H9 (cell line): ENCODE measurements at regions not wholly inside any gene's neighbourhood (a gene's known extent, or its start where the extent isn't known, plus 50 kb on each side); places are given as distances from the start of the nearest gene placed in this dataset.

Experiments used
- DNase-seq: peaks from one replicate; pipeline ENCODE4 v3.0.0-alpha.2; 2017
- H2AFZ ChIP-seq: one replicate; pipeline ENCODE4 v1.6.1; 2013; ENCODE audit warnings: mild to moderate bottlenecking, low read length, control low read depth, moderate library complexity
- H2AK5ac ChIP-seq: 2 replicates; pipeline ENCODE4 v1.6.1; 2013; ENCODE audit warnings: low read length, control low read depth, mixed read lengths; ENCODE audit not compliant: insufficient read length
- H2BK120ac ChIP-seq: one replicate; pipeline ENCODE4 v1.6.1; 2013; ENCODE audit warnings: low read depth, mild to moderate bottlenecking, low read length, control low read depth, inconsistent platforms; ENCODE audit not compliant: poor library complexity, severe bottlenecking
- H2BK12ac ChIP-seq: 2 replicates; pipeline ENCODE4 v1.6.1; 2013; ENCODE audit warnings: low read length, control low read depth, mixed read lengths, low read depth; ENCODE audit not compliant: insufficient read length
- H2BK15ac ChIP-seq: 2 replicates; pipeline ENCODE4 v1.6.1; 2013; ENCODE audit warnings: low read depth, low read length, control low read depth
- H2BK20ac ChIP-seq: one replicate; pipeline ENCODE4 v1.6.1; 2013; ENCODE audit warnings: low read depth, mild to moderate bottlenecking, low read length, control low read depth, inconsistent platforms; ENCODE audit not compliant: poor library complexity, severe bottlenecking
- H2BK5ac ChIP-seq: 2 replicates; pipeline ENCODE4 v1.6.1; 2013; ENCODE audit warnings: low read length, control low read depth, mixed read lengths; ENCODE audit not compliant: insufficient read length
- H3K14ac ChIP-seq: 2 replicates; pipeline ENCODE4 v1.6.1; 2013; ENCODE audit warnings: low read length, control low read depth; ENCODE audit not compliant: insufficient read depth
- H3K18ac ChIP-seq: 2 replicates; pipeline ENCODE4 v1.6.1; 2013; ENCODE audit warnings: low read depth, mild to moderate bottlenecking, mixed read lengths, low read length, control low read depth; ENCODE audit not compliant: insufficient read length
- H3K23ac ChIP-seq: 2 replicates; pipeline ENCODE4 v1.6.1; 2013; ENCODE audit warnings: low read length, control low read depth, mixed read lengths, low read depth; ENCODE audit not compliant: insufficient read length
- H3K23me2 ChIP-seq: 2 replicates; pipeline ENCODE4 v1.6.1; 2013; ENCODE audit warnings: low read depth, mild to moderate bottlenecking, mixed read lengths, low read length, control low read depth; ENCODE audit not compliant: insufficient read length, poor library complexity, severe bottlenecking
- H3K27ac ChIP-seq: 2 replicates; pipeline ENCODE4 v1.5.1; 2013; ENCODE audit warnings: low read length, control low read depth, mixed read lengths, low read depth; ENCODE audit not compliant: insufficient read length
- H3K27me3 ChIP-seq: 2 replicates; pipeline ENCODE4 v1.6.1; 2013; ENCODE audit warnings: low read length, control low read depth, inconsistent platforms; ENCODE audit not compliant: insufficient read depth
- H3K4ac ChIP-seq: 2 replicates; pipeline ENCODE4 v1.6.1; 2013; ENCODE audit warnings: low read depth, mild to moderate bottlenecking, control low read depth, inconsistent platforms, low read length, moderate library complexity
- H3K4me1 ChIP-seq: 2 replicates; pipeline ENCODE4 v1.6.1; 2013; ENCODE audit warnings: low read length, control low read depth, inconsistent platforms; ENCODE audit not compliant: insufficient read depth
- H3K4me2 ChIP-seq: 2 replicates; pipeline ENCODE4 v1.6.1; 2013; ENCODE audit warnings: low read length, control low read depth, mixed read lengths; ENCODE audit not compliant: insufficient read length, insufficient read depth
- H3K56ac ChIP-seq: 2 replicates; pipeline ENCODE4 v1.6.1; 2013; ENCODE audit warnings: low read depth, mild to moderate bottlenecking, mixed read lengths, low read length, control low read depth; ENCODE audit not compliant: insufficient read length
- H3K79me1 ChIP-seq: 2 replicates; pipeline ENCODE4 v1.6.1; 2013; ENCODE audit warnings: low read depth, mild to moderate bottlenecking, moderate library complexity, low read length, control low read depth, inconsistent platforms; ENCODE audit not compliant: insufficient read depth, poor library complexity, severe bottlenecking
- H3K79me2 ChIP-seq: 2 replicates; pipeline ENCODE4 v1.6.1; 2013; ENCODE audit warnings: low read length, control low read depth, inconsistent platforms; ENCODE audit not compliant: insufficient read depth
- H3K9ac ChIP-seq: 2 replicates; pipeline ENCODE4 v1.6.1; 2013; ENCODE audit warnings: low read length, control low read depth, mixed read lengths; ENCODE audit not compliant: insufficient read length; ENCODE audit errors: extremely low read depth
- H3K9me3 ChIP-seq: one replicate; pipeline ENCODE4 v1.6.1; 2013; ENCODE audit warnings: low read depth, low read length, inconsistent platforms; ENCODE audit not compliant: control insufficient read depth
- H3T11ph ChIP-seq: one replicate; pipeline ENCODE4 v1.6.1; 2013; ENCODE audit warnings: mild to moderate bottlenecking, low read length, control low read depth, inconsistent platforms
- H4K20me1 ChIP-seq: one replicate; pipeline ENCODE4 v1.6.1; 2013; ENCODE audit not compliant: control insufficient read depth, insufficient read length, insufficient read depth
- H4K5ac ChIP-seq: 2 replicates; pipeline ENCODE4 v1.6.1; 2013; ENCODE audit warnings: low read depth, mild to moderate bottlenecking, mixed read lengths, low read length, control low read depth; ENCODE audit not compliant: insufficient read length
- H4K8ac ChIP-seq: replicated peaks from 2 replicates; pipeline ENCODE4 v1.6.1; 2013; ENCODE audit warnings: low read length, control low read depth, mixed read lengths, low read depth; ENCODE audit not compliant: insufficient read length
- H4K91ac ChIP-seq: 2 replicates; pipeline ENCODE4 v1.6.1; 2013; ENCODE audit warnings: low read depth, mild to moderate bottlenecking, moderate library complexity, mixed read lengths, low read length, control low read depth; ENCODE audit not compliant: insufficient read length
- H3K27ac Mint-ChIP-seq, 3 experiments: 2 replicates in 2 of 3; 3 replicates in 1 of 3; pipeline ENCODE4 v1.8.0; 2020 to 2021; ENCODE audit warnings: mixed read lengths in 3 of 3, mild to moderate bottlenecking in 1 of 3, moderate library complexity in 1 of 3
- H3K27me3 Mint-ChIP-seq: 2 replicates; pipeline ENCODE4 v1.8.0; 2021; ENCODE audit warnings: low read depth, mild to moderate bottlenecking, moderate library complexity, mixed read lengths
- H3K36me3 Mint-ChIP-seq, 3 experiments: 2 replicates in 2 of 3; 3 replicates in 1 of 3; pipeline ENCODE4 v1.8.0; 2020 to 2021; ENCODE audit warnings: low read depth in 3 of 3, mixed read lengths in 3 of 3; ENCODE audit not compliant: insufficient read depth in 1 of 3
- H3K4me1 Mint-ChIP-seq, 2 experiments: 2 replicates each; pipeline ENCODE4 v1.8.0; 2020; ENCODE audit warnings: mixed read lengths in 2 of 2
- H3K4me3 Mint-ChIP-seq, 2 experiments: 2 replicates in 1 of 2; 3 replicates in 1 of 2; pipeline ENCODE4 v1.8.0; 2020 to 2021; ENCODE audit warnings: mild to moderate bottlenecking in 2 of 2, mixed read lengths in 2 of 2, moderate library complexity in 1 of 2
- H3K9me3 Mint-ChIP-seq, 2 experiments: 2 replicates in 1 of 2; 3 replicates in 1 of 2; pipeline ENCODE4 v1.8.0; 2020; ENCODE audit warnings: mild to moderate bottlenecking in 2 of 2, mixed read lengths in 2 of 2, moderate library complexity in 1 of 2
- WGBS: extraction: QIAGEN DNeasy Blood & Tissue Kit; methylation state at CpG from one replicate; pipeline ENCODE4 v1.1.7; 2013; ENCODE audit warnings: missing lambda C conversion rate, low lambda C conversion rate, mixed read lengths; ENCODE audit not compliant: insufficient read length; ENCODE audit errors: extremely low coverage; 5-methylcytosine and 5-hydroxymethylcytosine counted together
- TF ChIP-seq, protein P1 (sequence below): fragments of 200-600 bp; sonication (generic); conservative IDR thresholded peaks from 3 replicates; pipeline ENCODE4 v1.8.0; 2021; ENCODE audit warnings: antibody characterized with exemption, mild to moderate bottlenecking

DNA sequence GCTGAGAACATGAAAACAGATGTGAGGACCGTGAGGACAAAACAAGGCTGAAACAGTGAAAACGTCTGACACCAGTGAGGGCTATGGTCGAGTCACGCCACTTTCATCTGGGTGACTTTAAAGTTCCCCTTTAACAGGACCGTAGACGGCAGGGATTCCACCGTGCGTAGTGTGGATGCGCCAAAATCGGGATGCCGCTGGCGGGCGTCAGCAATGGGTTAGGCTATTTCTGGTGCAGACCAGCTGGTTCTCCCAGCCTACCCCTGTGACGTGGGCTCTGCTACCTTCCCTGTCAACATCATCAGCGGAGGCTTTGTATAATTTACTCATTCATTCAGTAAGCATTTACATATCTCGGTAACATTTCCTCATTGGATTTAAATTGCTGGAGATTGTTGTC lies 246.6 kb upstream of the AJAP1 start:
- peaks cover 0 to 2% of the 10 kb centered on the region in 2 experiments; a peak in 1 of 5 replicates for H3K9me3 Mint-ChIP-seq
- no CpG with 5 or more reads among the region's 16 CpGs for WGBS
- no peak overlapping the region for H2AFZ ChIP-seq
- H2AK5ac ChIP-seq: no peak overlapping the region
- H3K79me1 ChIP-seq: no peaks in the 10 kb centered on the region
- H3K18ac ChIP-seq: no peak overlapping the region
- H2BK5ac ChIP-seq: no peak overlapping the region
- H3K27me3 Mint-ChIP-seq: peaks cover 4% of the 10 kb centered on the region
- no peak overlapping the region for H4K5ac ChIP-seq
- H2BK20ac ChIP-seq: no peak overlapping the region
- H3K4me1 ChIP-seq: peaks cover 6% of the 10 kb centered on the region; the same call in 1 of the 2 replicates
- no peaks in the 10 kb centered on the region for H3K23me2 ChIP-seq
- H3K27me3 ChIP-seq: no peaks in the 10 kb centered on the region
- no peak overlapping the region for H2BK120ac ChIP-seq
- H3K4ac ChIP-seq: no peak overlapping the region
- no peak for DNase-seq
- no peak overlapping the region for H2BK15ac ChIP-seq
- no peaks in the 10 kb centered on the region for H3K79me2 ChIP-seq
- H2BK12ac ChIP-seq: no peak overlapping the region
- H3T11ph ChIP-seq: no peak overlapping the region
- H3K36me3 Mint-ChIP-seq: no peaks in the 10 kb centered on the region
- no peaks in the 10 kb centered on the region for H4K20me1 ChIP-seq
- H3K4me1 Mint-ChIP-seq: peaks cover 13 to 18% of the 10 kb centered on the region in 2 experiments
- H3K56ac ChIP-seq: no peak overlapping the region
- H3K4me3 Mint-ChIP-seq: no peak overlapping the region
- no peak overlapping the region for H3K14ac ChIP-seq
- H3K23ac ChIP-seq: no peak overlapping the region
- no peak overlapping the region for H4K91ac ChIP-seq
- H3K4me2 ChIP-seq: no peak overlapping the region
- no peak overlapping the region for H3K27ac ChIP-seq
- H3K27ac Mint-ChIP-seq: peak overlapping the region in 1 of 3 experiments; percentile 28; a peak in 1 of 7 replicates
- TF ChIP-seq, protein P1, sequence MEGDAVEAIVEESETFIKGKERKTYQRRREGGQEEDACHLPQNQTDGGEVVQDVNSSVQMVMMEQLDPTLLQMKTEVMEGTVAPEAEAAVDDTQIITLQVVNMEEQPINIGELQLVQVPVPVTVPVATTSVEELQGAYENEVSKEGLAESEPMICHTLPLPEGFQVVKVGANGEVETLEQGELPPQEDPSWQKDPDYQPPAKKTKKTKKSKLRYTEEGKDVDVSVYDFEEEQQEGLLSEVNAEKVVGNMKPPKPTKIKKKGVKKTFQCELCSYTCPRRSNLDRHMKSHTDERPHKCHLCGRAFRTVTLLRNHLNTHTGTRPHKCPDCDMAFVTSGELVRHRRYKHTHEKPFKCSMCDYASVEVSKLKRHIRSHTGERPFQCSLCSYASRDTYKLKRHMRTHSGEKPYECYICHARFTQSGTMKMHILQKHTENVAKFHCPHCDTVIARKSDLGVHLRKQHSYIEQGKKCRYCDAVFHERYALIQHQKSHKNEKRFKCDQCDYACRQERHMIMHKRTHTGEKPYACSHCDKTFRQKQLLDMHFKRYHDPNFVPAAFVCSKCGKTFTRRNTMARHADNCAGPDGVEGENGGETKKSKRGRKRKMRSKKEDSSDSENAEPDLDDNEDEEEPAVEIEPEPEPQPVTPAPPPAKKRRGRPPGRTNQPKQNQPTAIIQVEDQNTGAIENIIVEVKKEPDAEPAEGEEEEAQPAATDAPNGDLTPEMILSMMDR: no peak
- H3K9ac ChIP-seq: no peak overlapping the region
- no peaks in the 10 kb centered on the region for H3K9me3 ChIP-seq
- no peak overlapping the region for H4K8ac ChIP-seq
